Pons (tissue), 1 donor: ENCODE measurements at regions not wholly inside any gene's neighbourhood (a gene's known extent, or its start where the extent isn't known, plus 50 kb on each side); places are given as distances from the start of the nearest gene placed in this dataset.
"Not testable (repeated sequence)": the region's sequence is repeated elsewhere in the genome, so short reads cannot be mapped to it uniquely, and the experiment has no call there.

Source experiments
- DNase-seq: peaks from one replicate; pipeline ENCODE4 v3.0.0-alpha.2; 2016; ENCODE audit warnings: low spot score

DNA sequence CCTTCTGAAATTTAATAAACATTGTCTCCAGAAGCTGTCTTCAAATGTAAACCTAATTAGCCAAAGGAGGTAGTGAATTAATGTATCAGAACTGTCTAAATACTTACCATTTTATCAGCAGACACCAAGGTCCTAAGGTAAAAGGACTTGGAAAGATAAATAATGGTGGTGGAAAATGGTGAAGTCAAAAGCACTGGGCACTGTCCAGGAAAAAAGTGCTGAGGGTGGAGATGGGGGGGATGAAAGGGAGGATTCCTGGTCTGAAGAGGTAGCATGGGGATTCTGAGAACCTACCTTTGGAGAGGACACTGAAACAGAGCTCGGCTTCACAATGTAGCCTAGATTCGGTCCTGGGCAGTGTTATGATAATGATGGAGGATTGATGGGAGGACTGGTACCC, 149.0 kb upstream of the DPH6 start:
- DNase-seq: no peak

DNA sequence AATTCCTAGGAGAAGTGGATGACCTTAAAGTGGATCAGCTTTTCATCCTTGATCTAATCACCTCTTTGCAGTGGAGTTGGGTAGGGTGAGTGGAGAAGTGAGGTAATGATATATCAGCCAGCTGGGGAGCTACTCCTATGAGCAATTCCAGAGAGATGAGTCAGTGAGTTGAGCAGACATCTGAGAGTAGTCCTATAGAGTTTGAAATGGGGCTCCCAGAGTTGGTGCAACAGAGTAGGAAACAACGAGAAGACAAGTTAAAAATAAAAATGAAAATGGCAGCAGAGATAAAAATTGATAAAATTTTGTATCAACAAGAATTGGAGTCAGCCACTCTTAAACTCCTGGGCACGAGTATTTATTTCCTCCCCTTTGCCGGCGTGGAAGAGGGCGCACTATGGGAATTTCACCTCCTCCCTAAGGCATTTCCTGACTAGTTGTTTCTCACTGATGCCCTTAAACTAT, 150.8 kb upstream of the DPH6 start:
- no peak for DNase-seq

- no peak for DNase-seq
Observed at GRCh38 chr15:35697549-35698299, 151.8 kb upstream of the DPH6 start.

GRCh38 chr15:35698331-35698730, 152.4 kb upstream of the DPH6 start:
- DNase-seq: no peak

DNA sequence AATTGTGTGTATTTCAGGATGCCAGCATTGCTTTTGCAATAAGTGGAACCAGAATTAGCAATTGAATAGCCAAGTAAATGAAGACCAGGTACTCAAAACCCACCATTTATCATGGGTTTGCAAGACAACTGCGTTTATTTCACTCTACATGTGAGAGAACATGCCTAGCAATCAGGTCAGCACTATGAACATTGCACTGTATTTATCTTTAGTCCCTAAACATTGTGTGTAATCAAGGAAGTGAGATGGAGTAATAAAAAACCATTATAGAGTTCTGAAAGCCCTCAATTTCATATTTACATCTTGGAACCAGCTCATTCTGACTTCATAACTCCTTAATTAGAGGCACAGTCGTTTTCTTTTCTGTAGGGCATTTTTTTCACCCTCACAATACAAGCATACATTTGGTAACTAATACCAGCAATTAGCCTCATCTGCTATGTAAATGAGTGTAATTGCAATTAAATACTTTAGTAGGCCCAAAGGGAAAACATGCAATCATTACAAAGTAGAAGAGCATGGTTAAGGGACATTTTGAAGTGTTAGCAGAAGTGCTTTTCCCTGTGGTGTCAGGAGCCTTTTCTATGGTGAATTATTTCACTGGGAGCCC, 153.1 kb upstream of the DPH6 start:
- DNase-seq: no peak

GRCh38 chr15:35700091-35700593, 154.2 kb upstream of the DPH6 start:
- not testable (repeated sequence) for DNase-seq

DNA sequence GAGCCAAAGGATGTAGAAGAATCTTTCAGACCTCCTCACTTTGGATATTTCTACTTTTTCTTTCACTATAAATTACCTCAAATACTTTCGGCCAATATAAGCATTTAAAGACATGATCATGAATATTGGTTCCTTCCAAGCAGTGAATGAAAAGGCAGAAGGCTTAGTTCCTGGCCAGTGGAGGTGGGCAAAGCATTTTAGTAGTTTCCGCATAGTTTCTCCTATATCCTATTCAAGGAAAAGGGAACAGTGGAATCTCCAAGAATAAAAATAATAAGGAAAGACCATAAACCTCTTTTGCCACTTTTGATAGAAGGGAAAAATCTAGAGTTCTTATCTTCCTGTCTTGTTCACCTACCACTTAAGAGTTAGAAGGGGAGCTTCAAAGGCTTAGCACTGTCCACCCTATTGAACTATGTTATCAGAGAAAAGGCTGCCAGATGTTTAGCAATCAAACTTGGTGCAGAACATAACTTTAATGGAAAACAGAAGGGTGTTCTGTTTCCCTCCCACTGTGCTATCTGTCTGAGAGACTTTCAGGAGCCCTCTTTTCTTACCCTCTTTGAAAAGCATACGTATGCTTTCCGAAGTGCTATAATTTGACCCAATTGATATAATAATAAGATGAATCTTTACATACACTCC, 155.6 kb upstream of the DPH6 start:
- DNase-seq: no peak

DNA sequence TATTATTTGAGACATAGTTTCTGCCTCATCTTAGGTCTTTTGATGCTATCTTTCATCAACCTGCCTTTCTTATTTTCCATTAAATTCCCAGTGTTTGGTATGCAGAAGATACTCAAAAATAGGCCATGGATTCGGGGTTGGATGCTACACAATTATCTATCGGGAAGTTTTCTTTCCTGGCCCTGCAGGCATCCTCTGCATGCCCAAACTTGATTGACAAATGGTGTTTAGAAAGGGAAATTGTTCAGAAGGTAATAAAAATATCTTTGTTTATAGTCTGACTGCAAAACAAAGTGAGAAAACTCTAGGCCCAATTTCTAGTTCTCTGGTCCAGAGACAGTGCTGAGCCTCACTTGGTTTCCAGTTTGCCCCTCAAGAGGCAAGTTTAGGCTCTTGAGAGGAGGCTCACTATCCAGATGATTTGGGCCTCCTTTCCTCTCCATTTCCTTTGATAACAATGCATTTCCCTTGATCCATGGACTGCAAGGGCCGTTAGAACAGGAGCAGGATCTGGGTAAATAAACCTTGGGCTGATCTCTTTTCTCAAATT, 157.1 kb upstream of the DPH6 start:
- DNase-seq: no peak

DNA sequence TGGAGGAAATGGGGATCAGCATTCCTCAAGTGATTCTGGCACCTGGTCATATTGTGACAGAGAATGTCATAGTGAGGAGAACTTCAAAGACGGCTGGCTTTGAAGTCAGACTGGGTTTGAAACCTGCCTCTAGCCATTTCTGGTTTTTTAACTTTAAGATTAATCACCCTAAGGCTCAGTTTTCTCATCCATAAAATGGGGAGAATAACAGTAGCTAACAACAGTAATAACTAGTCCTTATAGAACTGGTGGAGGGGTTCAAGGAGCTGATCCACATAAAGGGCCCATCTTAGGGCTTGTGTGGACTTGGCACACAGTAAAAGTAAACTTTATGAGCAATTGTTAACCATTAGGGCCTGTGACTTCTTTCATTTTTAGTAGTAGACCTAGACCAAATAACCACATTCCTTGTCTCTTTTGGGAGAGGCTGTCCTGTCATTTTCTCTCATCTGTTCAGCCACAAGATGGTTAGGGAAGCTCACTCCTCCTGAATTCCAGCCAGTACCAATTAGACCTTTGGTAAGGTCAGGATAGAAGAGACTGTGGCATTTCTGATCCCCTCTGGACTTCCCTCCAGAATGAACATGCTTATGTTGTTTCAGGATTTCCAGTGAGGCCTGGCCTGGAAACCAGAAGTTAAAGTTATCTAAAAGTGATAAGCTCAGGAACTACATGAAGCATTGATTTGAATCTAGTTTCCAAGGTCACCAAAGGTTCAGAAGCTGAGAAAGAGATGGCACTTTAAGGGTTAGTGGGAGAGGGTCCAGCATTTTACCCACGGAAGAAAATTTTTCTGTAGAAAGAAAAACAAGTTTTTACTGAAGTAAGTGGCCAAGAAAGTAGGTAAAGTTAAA, 159.3 kb upstream of the DPH6 start:
- DNase-seq: no peak

GRCh38 chr15:35705884-35706585, 160.1 kb upstream of the DPH6 start:
- no peak for DNase-seq

- no peak for DNase-seq
Observed at GRCh38 chr15:35712956-35713355, 167.0 kb upstream of the DPH6 start.

DNA sequence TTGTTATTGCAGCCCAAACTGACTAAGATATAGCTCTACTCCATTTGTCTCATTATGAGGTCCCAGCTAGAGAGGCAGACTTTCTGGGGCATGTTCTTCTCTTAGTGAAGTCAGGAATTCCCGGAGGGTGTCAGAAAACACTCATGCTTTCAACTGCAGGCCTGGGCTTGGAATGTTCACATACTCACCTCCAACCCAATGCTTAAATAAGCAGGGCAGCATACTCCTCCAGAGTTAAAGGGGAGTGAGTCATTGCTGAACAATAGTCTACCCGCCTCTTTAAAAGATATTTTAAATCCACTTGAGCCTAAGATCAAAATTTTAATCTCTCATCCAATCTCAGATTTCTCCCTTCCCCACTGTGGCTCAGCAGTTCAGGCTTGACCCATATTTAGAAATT, 167.8 kb upstream of the DPH6 start:
- DNase-seq: no peak

DNA sequence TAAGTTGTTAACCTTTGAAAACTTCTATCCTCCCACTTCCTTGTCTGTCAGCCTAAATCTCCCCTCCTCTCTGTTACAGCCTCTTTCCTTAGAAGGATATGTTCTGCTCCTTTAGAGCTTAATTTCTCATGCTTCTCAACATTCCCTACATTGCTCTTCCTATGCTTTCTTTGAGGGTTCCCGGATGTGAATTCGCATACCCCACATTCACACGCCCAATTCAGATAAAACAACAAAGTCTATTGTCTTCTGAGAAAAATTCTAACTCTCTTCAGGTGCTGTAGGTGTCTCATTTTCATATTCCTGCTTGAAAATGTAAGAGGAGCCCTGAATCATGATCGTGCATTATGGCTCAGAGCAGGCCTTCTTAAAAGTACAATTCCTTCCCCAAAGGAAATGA, 171.8 kb upstream of the DPH6 start:
- DNase-seq: no peak

- DNase-seq: no peak
Observed at GRCh38 chr15:35720019-35720418, 174.1 kb upstream of the DPH6 start.

DNA sequence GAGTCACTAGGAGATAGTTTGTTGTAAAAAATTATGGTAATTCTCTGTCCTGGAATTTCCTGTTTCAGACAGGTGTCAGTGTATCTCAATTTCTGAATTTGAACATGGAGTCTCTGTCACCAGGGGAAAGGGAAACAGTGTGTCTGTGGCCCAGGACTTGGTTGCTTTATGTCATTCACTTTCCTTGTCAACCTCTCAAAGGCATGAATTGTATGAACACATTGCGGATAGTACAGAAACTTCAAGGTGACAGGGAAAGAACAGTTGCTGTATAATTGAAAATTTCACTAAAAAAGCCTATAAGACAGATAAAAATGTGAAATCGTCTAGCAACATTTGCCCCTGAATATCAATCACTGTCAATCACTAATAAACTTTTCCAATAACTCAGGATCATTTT, 175.0 kb upstream of the DPH6 start:
- DNase-seq: no peak

- no peak for DNase-seq
Observed at GRCh38 chr15:35721751-35722150, 175.8 kb upstream of the DPH6 start.

- DNase-seq: no peak
Observed at GRCh38 chr15:35722501-35722900, 176.5 kb upstream of the DPH6 start.

GRCh38 chr15:35723120-35723847, 177.3 kb upstream of the DPH6 start:
- no peak for DNase-seq

- no peak for DNase-seq
Observed at GRCh38 chr15:35723852-35724251, 177.9 kb upstream of the DPH6 start.

DNA sequence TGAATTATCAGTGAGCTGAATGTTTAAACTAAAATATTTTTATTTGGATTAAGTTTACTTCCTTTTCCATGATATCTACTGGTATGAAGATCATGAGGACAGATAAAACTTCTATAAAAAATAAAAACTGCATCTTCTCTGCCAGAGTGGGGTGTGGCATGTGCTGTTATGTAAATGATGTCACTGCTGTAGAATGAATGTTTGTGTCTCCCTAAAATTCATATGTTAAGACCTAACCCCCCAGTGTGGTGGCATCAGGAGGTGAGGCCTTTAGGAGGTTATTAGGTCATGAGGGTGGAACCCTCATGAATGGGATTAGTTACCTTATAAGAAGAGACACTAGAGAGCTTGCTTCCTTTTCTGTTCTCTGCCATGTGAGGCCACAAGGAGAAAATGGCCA, 178.7 kb upstream of the DPH6 start:
- no peak for DNase-seq

GRCh38 chr15:35725353-35725752, 179.4 kb upstream of the DPH6 start:
- DNase-seq: no peak
